ENCODE measurements at regions not wholly inside any gene's neighbourhood (a gene's known extent, or its start where the extent isn't known, plus 50 kb on each side); places are given as distances from the start of the nearest gene placed in this dataset.

- TF ChIP-seq CTCF (IDR thresholded peaks at IDR 0.05; ENCODE audit: low read depth, low read length, missing input control) (no peak), MAX (IDR thresholded peaks at IDR 0.05) (no peak), ATF3 (IDR thresholded peaks at IDR 0.05) (no peak), TAF1 (conservative IDR thresholded peaks at IDR 0.05) (no peak), EGR1 (IDR thresholded peaks at IDR 0.05; ENCODE audit: low read depth in 2 of 2) (no peak), GABPA (IDR thresholded peaks at IDR 0.05 in 1 of 2, conservative IDR thresholded peaks at IDR 0.05 in 1 of 2) (no peak), YY1 (IDR thresholded peaks at IDR 0.05) (no peak), RAD21 (IDR thresholded peaks at IDR 0.05) (no peak), JUND (IDR thresholded peaks at IDR 0.05) (no peak), REST (IDR thresholded peaks at IDR 0.05) (no peak), ZBTB33 (IDR thresholded peaks at IDR 0.05) (no peak)
These were observed 487.9 kb downstream of the C4orf33 start for GRCh38 chr4:129583868-129584267.
